NCI-H146 (cell line): ENCODE measurements at regions not wholly inside any gene's neighbourhood (a gene's known extent, or its start where the extent isn't known, plus 50 kb on each side); places are given as distances from the start of the nearest gene placed in this dataset.

Source experiments
- DNase-seq: peaks from one replicate; lab custom pipeline; 2025; lab: John Stamatoyannopoulos, UW

GRCh38 chr3:76429581-76430177 is 610.2 kb upstream of the ROBO2 start:
- no peak for DNase-seq

GRCh38 chr3:76432396-76432795 is 607.5 kb upstream of the ROBO2 start:
- DNase-seq: no peak

GRCh38 chr3:76436894-76437293 is 603.0 kb upstream of the ROBO2 start:
- DNase-seq: no peak

- no peak for DNase-seq
These were observed 600.9 kb upstream of the ROBO2 start for GRCh38 chr3:76438971-76439370.

- DNase-seq: no peak
These were observed 597.5 kb upstream of the ROBO2 start for GRCh38 chr3:76442374-76442915.

- DNase-seq: no peak
These were observed 583.6 kb upstream of the ROBO2 start for GRCh38 chr3:76456322-76456721.

- no peak for DNase-seq
These were observed 576.4 kb upstream of the ROBO2 start for GRCh38 chr3:76463501-76463900.

GRCh38 chr3:76470285-76470684 is 569.6 kb upstream of the ROBO2 start:
- no peak for DNase-seq

- no peak for DNase-seq
These were observed 565.3 kb upstream of the ROBO2 start for GRCh38 chr3:76474632-76475031.

GRCh38 chr3:76479161-76479650 is 560.7 kb upstream of the ROBO2 start:
- DNase-seq: no peak

- DNase-seq: no peak
These were observed 557.4 kb upstream of the ROBO2 start for GRCh38 chr3:76482510-76482909.

GRCh38 chr3:76487446-76487845 is 552.5 kb upstream of the ROBO2 start:
- DNase-seq: no peak

GRCh38 chr3:76490064-76490463 is 549.8 kb upstream of the ROBO2 start:
- no peak for DNase-seq

GRCh38 chr3:76495216-76495615 is 544.7 kb upstream of the ROBO2 start:
- no peak for DNase-seq

GRCh38 chr3:76497636-76498035 is 542.3 kb upstream of the ROBO2 start:
- no peak for DNase-seq

GRCh38 chr3:76500746-76501275 is 539.1 kb upstream of the ROBO2 start:
- no peak for DNase-seq

GRCh38 chr3:76501315-76501714 is 538.6 kb upstream of the ROBO2 start:
- DNase-seq: no peak

GRCh38 chr3:76502076-76502475 is 537.8 kb upstream of the ROBO2 start:
- DNase-seq: no peak

GRCh38 chr3:76505202-76505845 is 534.6 kb upstream of the ROBO2 start:
- DNase-seq: no peak

- DNase-seq: no peak
These were observed 530.6 kb upstream of the ROBO2 start for GRCh38 chr3:76509179-76509830.

- DNase-seq: no peak
These were observed 525.1 kb upstream of the ROBO2 start for GRCh38 chr3:76514836-76515235.

- no peak for DNase-seq
These were observed 516.6 kb upstream of the ROBO2 start for GRCh38 chr3:76523337-76523736.

GRCh38 chr3:76525726-76526125 is 514.2 kb upstream of the ROBO2 start:
- DNase-seq: no peak
